ENCODE measurements at regions not wholly inside any gene's neighbourhood (a gene's known extent, or its start where the extent isn't known, plus 50 kb on each side); places are given as distances from the start of the nearest gene placed in this dataset.
"Not testable (repeated sequence)": the region's sequence is repeated elsewhere in the genome, so short reads cannot be mapped to it uniquely, and the experiment has no call there.

- WGBS (ENCODE audit: missing lambda C conversion rate) = 13% methylated on average over 1 of the region's 1 CpG
- Histone ChIP-seq H3K4me1 (no peaks in the 10 kb centered on the region), H3K9me3 (no peaks in the 10 kb centered on the region), H3K4me2 (no peak overlapping the region), H3K27ac (no peak overlapping the region), H3K4me3 (no peak overlapping the region)
- ChIA-PET CTCF (interaction anchor here (1.2 kb wide), 1 partner anchor 10 kb away, joined by 3 read pairs; no protein-coding TSS in a partner anchor), POLR2A (no interaction called here)
- DNase-seq (ENCODE audit: low read depth in 1 of 2, low spot score in 1 of 2) = no peak
- TF ChIP-seq NPAS2 (CRISPR knock-in tag; IDR thresholded peaks at IDR 0.05; ENCODE audit: borderline replicate concordance) = no peak
- no peak for FAIRE-seq
- ATAC-seq = no peak
These were observed 554.3 kb upstream of the GRM3 start for GRCh38 chr7:86089455-86089854.

GRCh38 chr7:86064572-86064971 lies 579.1 kb upstream of the GRM3 start:
- CTCF ChIA-PET; ATAC-seq; H3K4me3 ChIP-seq; H3K9me3 ChIP-seq; POLR2A ChIA-PET; H3K27ac ChIP-seq; H3K4me1 ChIP-seq; DNase-seq (ENCODE audit: low read depth in 1 of 2, low spot score in 1 of 2); H3K4me2 ChIP-seq; FAIRE-seq: not testable (repeated sequence)
- 4% methylated on average over 1 of the region's 1 CpG for WGBS (ENCODE audit: missing lambda C conversion rate)
- TF ChIP-seq ZC3H11A (IDR thresholded peaks at IDR 0.05) = peak; percentile 57

GRCh38 chr7:86058649-86059048 lies 585.1 kb upstream of the GRM3 start:
- ChIA-PET POLR2A (no interaction called here), CTCF (no interaction called here)
- Histone ChIP-seq H3K4me2 (no peak overlapping the region), H3K4me1 (no peaks in the 10 kb centered on the region), H3K4me3 (no peak overlapping the region), H3K27ac (no peak overlapping the region), H3K9me3 (no peaks in the 10 kb centered on the region)
- TF ChIP-seq HES2 (IDR thresholded peaks at IDR 0.05) (no peak), ZSCAN20 (CRISPR knock-in tag; IDR thresholded peaks at IDR 0.05) (no peak), HDAC2 (IDR thresholded peaks at IDR 0.05) (no peak), SMC3 (IDR thresholded peaks at IDR 0.05) (no peak), POLR2AphosphoS2 (conservative IDR thresholded peaks at IDR 0.05; ENCODE audit: low read length) (no peak), CHD2 (IDR thresholded peaks at IDR 0.05; ENCODE audit: low read length, partially characterized antibody) (no peak), CBX8 (IDR thresholded peaks at IDR 0.05) (no peak), MAZ (IDR thresholded peaks at IDR 0.05; ENCODE audit: borderline replicate concordance, low read depth, low read length) (no peak), MYC (IDR thresholded peaks at IDR 0.05; ENCODE audit: borderline replicate concordance, low read length) (no peak), CTCF (IDR thresholded peaks at IDR 0.05) (no peak), FOXS1 (CRISPR knock-in tag; IDR thresholded peaks at IDR 0.05) (no peak), BHLHE40 (IDR thresholded peaks at IDR 0.05; ENCODE audit: low read depth, low read length) (no peak), ZC3H11A (IDR thresholded peaks at IDR 0.05) (no peak), GATA3 (IDR thresholded peaks at IDR 0.05; ENCODE audit: borderline replicate concordance) (no peak), HOXB5 (CRISPR knock-in tag; IDR thresholded peaks at IDR 0.05) (no peak), MAFK (IDR thresholded peaks at IDR 0.05; ENCODE audit: partially characterized antibody) (no peak)
- DNase-seq (ENCODE audit: low read depth in 1 of 2, low spot score in 1 of 2) = no peak
- no peak for ATAC-seq
- 15% methylated on average over 2 of the region's 3 CpGs for WGBS (ENCODE audit: missing lambda C conversion rate)
- no peak for FAIRE-seq

GRCh38 chr7:86050918-86051317 lies 592.8 kb upstream of the GRM3 start:
- Histone ChIP-seq H3K4me3 (no peak overlapping the region), H3K4me2 (no peak overlapping the region), H3K9me3 (no peaks in the 10 kb centered on the region), H3K27ac (no peak overlapping the region), H3K4me1 (no peaks in the 10 kb centered on the region)
- TF ChIP-seq HOXB5 (CRISPR knock-in tag; IDR thresholded peaks at IDR 0.05) (no peak), JUN (IDR thresholded peaks at IDR 0.05) (no peak), JUNB (IDR thresholded peaks at IDR 0.05) (no peak), FOSL2 (IDR thresholded peaks at IDR 0.05) (no peak), FOSL2 (CRISPR knock-in tag; IDR thresholded peaks at IDR 0.05) (no peak), TFCP2L1 (CRISPR knock-in tag; IDR thresholded peaks at IDR 0.05) (no peak), FOSB (CRISPR knock-in tag; IDR thresholded peaks at IDR 0.05) (no peak), RARB (CRISPR knock-in tag; IDR thresholded peaks at IDR 0.05) (no peak), ZFP36 (IDR thresholded peaks at IDR 0.05; ENCODE audit: borderline replicate concordance, partially characterized antibody) (no peak), SREBF2 (IDR thresholded peaks at IDR 0.05) (no peak), HES2 (IDR thresholded peaks at IDR 0.05) (no peak), CHD4 (IDR thresholded peaks at IDR 0.05; ENCODE audit: borderline replicate concordance) (no peak), MAFK (IDR thresholded peaks at IDR 0.05; ENCODE audit: partially characterized antibody) (no peak), E2F6 (IDR thresholded peaks at IDR 0.05; ENCODE audit: borderline replicate concordance, low read depth) (no peak), GATA3 (IDR thresholded peaks at IDR 0.05; ENCODE audit: borderline replicate concordance) (no peak), CBX2 (IDR thresholded peaks at IDR 0.05; ENCODE audit: borderline replicate concordance, low read depth) (no peak), ZNF302 (CRISPR knock-in tag; IDR thresholded peaks at IDR 0.05) (no peak)
- DNase-seq (ENCODE audit: low read depth in 1 of 2, low spot score in 1 of 2) (no peak), ATAC-seq (no peak), FAIRE-seq (no peak)
- POLR2A ChIA-PET = no interaction called here
- CTCF ChIA-PET = no interaction called here
- WGBS (ENCODE audit: missing lambda C conversion rate) = 0% methylated on average over 1 of the region's 1 CpG

Data from A549 (cell line).